ENCODE measurements at regions not wholly inside any gene's neighbourhood (a gene's known extent, or its start where the extent isn't known, plus 50 kb on each side); places are given as distances from the start of the nearest gene placed in this dataset.

GRCh38 chr4:181964731-181965130, 278.5 kb upstream of the TENM3 start:
- H3K4me2 ChIP-seq (replicated peaks; ENCODE audit: extremely low read depth, low read length, poor library complexity, severe bottlenecking), result no peak overlapping the region
- no peaks in the 10 kb centered on the region for H3K27me3 ChIP-seq (ENCODE audit: control insufficient read depth in 2 of 2, insufficient read depth in 2 of 2, low read length in 2 of 2)
- H3K4me3 ChIP-seq (replicated peaks in 1 of 3; ENCODE audit: low read depth in 2 of 3, low read length in 3 of 3), result no peak overlapping the region
- no peaks in the 10 kb centered on the region for H3K36me3 ChIP-seq (replicated peaks in 1 of 2; ENCODE audit: control insufficient read depth in 1 of 2, insufficient read depth in 2 of 2, low read length in 2 of 2)
- no peaks in the 10 kb centered on the region for H4K20me1 ChIP-seq (ENCODE audit: insufficient read depth, low read length)
- H3K79me2 ChIP-seq (ENCODE audit: insufficient read depth, low read length), result no peaks in the 10 kb centered on the region
- H3K9me3 ChIP-seq (replicated peaks in 1 of 2; ENCODE audit: control insufficient read depth in 1 of 2, insufficient read depth in 1 of 2, low read length in 2 of 2), result peaks cover 0 to 4% of the 10 kb centered on the region in 2 donors
- Mint-ChIP-seq H3K9me3 (peaks cover 0 to 5% (median 0%) of the 10 kb centered on the region in 7 donors), H3K4me1 (no peaks in the 10 kb centered on the region), H3K36me3 (no peaks in the 10 kb centered on the region), H3K4me3 (no peak overlapping the region), H3K27ac (no peak overlapping the region), H3K27me3 (ENCODE audit: low read depth in 3 of 3) (peaks cover 0 to 1% (median 0%) of the 10 kb centered on the region in 3 donors)
- DNase-seq, result no peak
- TF ChIP-seq CTCF (IDR thresholded peaks at IDR 0.05), result no peak
- WGBS (ENCODE audit: insufficient coverage), result 47% methylated on average over 2 of the region's 8 CpGs
- H2AFZ ChIP-seq (ENCODE audit: insufficient read depth, low read depth, low read length, poor library complexity, severe bottlenecking), result no peak overlapping the region
- H3K4me1 ChIP-seq (ENCODE audit: control insufficient read depth in 1 of 2, insufficient read depth in 2 of 2, low read length in 2 of 2), result no peaks in the 10 kb centered on the region
- intact Hi-C loops (cut with micrococcal nuclease), result no loop called here
- no peak overlapping the region for H3K9ac ChIP-seq (ENCODE audit: insufficient read depth, low read length, poor library complexity, severe bottlenecking)
- H3K27ac ChIP-seq (ENCODE audit: low read depth in 1 of 2, low read length in 2 of 2), result no peak overlapping the region

GRCh38 chr4:181966104-181966551, 277.1 kb upstream of the TENM3 start:
- 89% methylated on average over 1 of the region's 1 CpG for WGBS (ENCODE audit: insufficient coverage)
- H3K27me3 Mint-ChIP-seq (ENCODE audit: low read depth in 3 of 3), result peaks cover 0 to 3% (median 0%) of the 10 kb centered on the region in 3 donors
- H3K9me3 ChIP-seq (replicated peaks in 1 of 2; ENCODE audit: control insufficient read depth in 1 of 2, insufficient read depth in 1 of 2, low read length in 2 of 2), result peaks cover 0 to 4% of the 10 kb centered on the region in 2 donors
- H4K20me1 ChIP-seq (ENCODE audit: insufficient read depth, low read length), result no peaks in the 10 kb centered on the region
- intact Hi-C loops (cut with micrococcal nuclease), result no loop called here
- H3K27ac Mint-ChIP-seq, result no peak overlapping the region
- no peak overlapping the region for H3K4me2 ChIP-seq (replicated peaks; ENCODE audit: extremely low read depth, low read length, poor library complexity, severe bottlenecking)
- no peak overlapping the region for H3K4me3 Mint-ChIP-seq
- H3K9me3 Mint-ChIP-seq, result peaks cover 0 to 5% (median 0%) of the 10 kb centered on the region in 7 donors
- no peaks in the 10 kb centered on the region for H3K36me3 ChIP-seq (replicated peaks in 1 of 2; ENCODE audit: control insufficient read depth in 1 of 2, insufficient read depth in 2 of 2, low read length in 2 of 2)
- no peak overlapping the region for H3K27ac ChIP-seq (ENCODE audit: low read depth in 1 of 2, low read length in 2 of 2)
- no peak for TF ChIP-seq CTCF (IDR thresholded peaks at IDR 0.05)
- H3K4me1 ChIP-seq (ENCODE audit: control insufficient read depth in 1 of 2, insufficient read depth in 2 of 2, low read length in 2 of 2), result no peaks in the 10 kb centered on the region
- H3K36me3 Mint-ChIP-seq, result no peaks in the 10 kb centered on the region
- no peak overlapping the region for H3K4me3 ChIP-seq (replicated peaks in 1 of 3; ENCODE audit: low read depth in 2 of 3, low read length in 3 of 3)
- H2AFZ ChIP-seq (ENCODE audit: insufficient read depth, low read depth, low read length, poor library complexity, severe bottlenecking), result no peak overlapping the region
- H3K79me2 ChIP-seq (ENCODE audit: insufficient read depth, low read length), result no peaks in the 10 kb centered on the region
- H3K4me1 Mint-ChIP-seq, result peaks cover 3% of the 10 kb centered on the region
- H3K27me3 ChIP-seq (ENCODE audit: control insufficient read depth in 2 of 2, insufficient read depth in 2 of 2, low read length in 2 of 2), result no peaks in the 10 kb centered on the region
- no peak overlapping the region for H3K9ac ChIP-seq (ENCODE audit: insufficient read depth, low read length, poor library complexity, severe bottlenecking)
- DNase-seq, result no peak

All from CD14-positive monocyte (primary cell).